ENCODE measurements at regions not wholly inside any gene's neighbourhood (a gene's known extent, or its start where the extent isn't known, plus 50 kb on each side); places are given as distances from the start of the nearest gene placed in this dataset.

GRCh38 chr12:13371797-13372196, 175.3 kb downstream of the EMP1 start (continued):
- TF ChIP-seq NKRF (conservative IDR thresholded peaks at IDR 0.05): no peak

- no peaks in the 10 kb centered on the region for H3K36me3 ChIP-seq (ENCODE audit: control insufficient read depth in 2 of 2, insufficient read depth in 2 of 2, low read length in 1 of 2)
- POLR2A ChIA-PET: no interaction called here
- 0% methylated on average over 1 of the region's 1 CpG for WGBS (ENCODE audit: insufficient coverage, insufficient replicate concordance, low lambda C conversion rate, missing lambda C conversion rate)
- DNase-seq (ENCODE audit: low read depth, low spot score): no peak
- no peak overlapping the region for H3K4me3 ChIP-seq
- H3K79me2 ChIP-seq (ENCODE audit: control insufficient read depth, insufficient read depth, low read length): no peaks in the 10 kb centered on the region
- FAIRE-seq: no peak
- SMC1A ChIA-PET (ENCODE audit: uncharacterized antibody, unreplicated experiment): interaction anchor here (0.6 to 1.3 kb wide), 6 partner anchors 9 to 289 kb away, joined by 3 to 5 read pairs (median 3); no protein-coding TSS in a partner anchor
- no peak overlapping the region for H3K27ac ChIP-seq (ENCODE audit: control insufficient read depth, insufficient read depth)
- CTCF ChIA-PET: interaction anchor here (1.3 to 3.1 kb wide), 4 partner anchors 10 to 164 kb away, joined by 3 to 22 read pairs (median 7); no protein-coding TSS in a partner anchor
- no peak overlapping the region for H3K4me2 ChIP-seq (ENCODE audit: control insufficient read depth, insufficient read depth)
- H3K4me1 ChIP-seq (ENCODE audit: control insufficient read depth, insufficient read depth, low read length): no peaks in the 10 kb centered on the region
- no peak for TF ChIP-seq E4F1 (IDR thresholded peaks at IDR 0.05; ENCODE audit: borderline replicate concordance, partially characterized antibody)
- TF ChIP-seq SMAD1 (IDR thresholded peaks at IDR 0.05; ENCODE audit: low read depth, partially characterized antibody): no peak
- TF ChIP-seq TARDBP (IDR thresholded peaks at IDR 0.05; ENCODE audit: borderline replicate concordance): no peak
- TF ChIP-seq CEBPB (IDR thresholded peaks at IDR 0.05; ENCODE audit: borderline replicate concordance in 1 of 2, low read depth in 2 of 2, low read length in 2 of 2): no peak
- no peak for TF ChIP-seq MYC (IDR thresholded peaks at IDR 0.05; ENCODE audit: insufficient read depth, insufficient read length, insufficient replicate concordance, low read length, severe bottlenecking)
- TF ChIP-seq POLR2AphosphoS2 (IDR thresholded peaks at IDR 0.05; ENCODE audit: low read depth, low read length): no peak
- no peak for TF ChIP-seq CHD2 (IDR thresholded peaks at IDR 0.05; ENCODE audit: borderline replicate concordance, low read depth, low read length)
- TF ChIP-seq POLR2AphosphoS5 (IDR thresholded peaks at IDR 0.05; ENCODE audit: low read length): no peak
- no peak for TF ChIP-seq BCL11A (IDR thresholded peaks at IDR 0.05; ENCODE audit: low read depth, low read length)
- TF ChIP-seq RB1 (IDR thresholded peaks at IDR 0.05; ENCODE audit: borderline replicate concordance): no peak
- TF ChIP-seq JUND (IDR thresholded peaks at IDR 0.05; ENCODE audit: low read depth, low read length): no peak
- no peak for TF ChIP-seq ZNF274 (IDR thresholded peaks at IDR 0.05; ENCODE audit: insufficient read depth, insufficient read length)
- no peak for TF ChIP-seq BCL3 (IDR thresholded peaks at IDR 0.05; ENCODE audit: borderline replicate concordance, insufficient read depth, low read depth, low read length, poor library complexity, severe bottlenecking)
- TF ChIP-seq SMC3 (IDR thresholded peaks at IDR 0.05; ENCODE audit: borderline replicate concordance, low read length): no peak
- TF ChIP-seq STAT1 (conservative IDR thresholded peaks at IDR 0.05): no peak
- TF ChIP-seq ZNF384 (IDR thresholded peaks at IDR 0.05; ENCODE audit: borderline replicate concordance, low read depth, low read length): no peak
- TF ChIP-seq SUZ12 (IDR thresholded peaks at IDR 0.05; ENCODE audit: unreplicated experiment): no peak
- intact Hi-C loops (cut with micrococcal nuclease; ENCODE audit: unreplicated experiment): no loop called here
- in situ Hi-C loops (cut with MboI): no loop called here
- no peaks in the 10 kb centered on the region for H3K9me3 ChIP-seq (replicated peaks; ENCODE audit: control insufficient read depth, insufficient read depth, low read length)
- no peak for ATAC-seq
- no TSS peak for BruUV-seq (replicated peaks)
- RAD21 ChIA-PET (ENCODE audit: unreplicated experiment): interaction anchor here (1.0 to 1.6 kb wide), 2 partner anchors 9 to 163 kb away, joined by 3 to 4 read pairs; no protein-coding TSS in a partner anchor
- no peaks in the 10 kb centered on the region for H3K27me3 ChIP-seq (replicated peaks in 1 of 2; ENCODE audit: control insufficient read depth in 2 of 2, insufficient read depth in 2 of 2, low read length in 1 of 2)
- H4K20me1 ChIP-seq (ENCODE audit: control insufficient read depth, insufficient read depth): no peaks in the 10 kb centered on the region
- H2AFZ ChIP-seq (ENCODE audit: control insufficient read depth, low read depth, low read length): no peak overlapping the region
- no peak overlapping the region for H3K9ac ChIP-seq (ENCODE audit: control insufficient read depth, insufficient read depth, low read length)
Measured at GRCh38 chr12:13371367-13371766, 174.8 kb downstream of the EMP1 start.

Measured in GM12878 (cell line).